K562 (cell line): ENCODE measurements at regions not wholly inside any gene's neighbourhood (a gene's known extent, or its start where the extent isn't known, plus 50 kb on each side); places are given as distances from the start of the nearest gene placed in this dataset.

ENCODE experiments used
- ATAC-seq: fragments of 200-7000 bp; cut with Tn5 transposase; 3 replicates; pipeline ENCODE4 v1.9.1; 2020; ENCODE audit warnings: moderate library complexity
- BruUV-seq: library from RNA; stranded (reverse); fragments of 400-500 nt; replicated peaks from 2 replicates; lab custom pipeline; 2021; lab: Mats Ljungman, UMichigan
- CTCF ChIA-PET: fragments of 300-600 bp; formaldehyde crosslinking; extraction: SDS; loops from one replicate; lab custom pipeline; 2021; ENCODE audit warnings: low intra/inter-chr PET ratio; lab: Yijun Ruan, JAX
- POLR2A ChIA-PET: fragments of 300-600, 350-650 bp; sonication (Branson Sonifier 250); formaldehyde crosslinking; extraction: SDS; loops from one replicate; lab custom pipeline; 2021; ENCODE audit warnings: antibody characterized with exemption, inconsistent platforms; lab: Yijun Ruan, JAX
- DNase-seq, 4 experiments: peaks; one replicate each; pipeline versions ENCODE4 v3.0.0 to v3.0.0-alpha.2; 2011 to 2018; ENCODE audit warnings: low spot score in 3 of 4, mixed read lengths in 3 of 4; ENCODE audit errors: extremely low read depth in 1 of 4
- FAIRE-seq: peaks from 2 replicates; lab custom pipeline; 2011; peaks lifted over from hg19 to GRCh38; lab: Jason Lieb, UNC
- H2AFZ ChIP-seq: 2 replicates; pipeline ENCODE4 v1.6.0; 2011; ENCODE audit warnings: low read depth, low read length, control low read depth, inconsistent platforms
- H3K27ac ChIP-seq: fragments of 200-600 bp; 3 replicates; pipeline ENCODE4 v1.8.0; 2011; ENCODE audit warnings: low read depth, mild to moderate bottlenecking, control low read depth, inconsistent platforms, low read length, moderate library complexity, mixed read lengths; ENCODE audit errors: extremely low read depth
- H3K27me3 ChIP-seq, 2 experiments: fragments of 300-600 bp in 1 of 2; 2 replicates in 1 of 2; 3 replicates in 1 of 2; pipeline versions ENCODE4 v1.6.0 to v1.8.0; 2011; ENCODE audit warnings: inconsistent platforms in 2 of 2, low read length in 2 of 2, mild to moderate bottlenecking in 1 of 2, mixed read lengths in 1 of 2, moderate library complexity in 1 of 2; ENCODE audit not compliant: control insufficient read depth in 2 of 2, insufficient read depth in 2 of 2
- H3K36me3 ChIP-seq: fragments of 300-600 bp; 3 replicates; pipeline ENCODE4 v1.8.0; 2011; ENCODE audit warnings: mild to moderate bottlenecking, low read length, inconsistent platforms; ENCODE audit not compliant: control insufficient read depth, insufficient read depth
- H3K4me1 ChIP-seq, 2 experiments: fragments of 200-600 bp in 1 of 2; replicated peaks in 1 of 2; 2 replicates in 1 of 2; 3 replicates in 1 of 2; pipeline versions ENCODE4 v1.5.1 to v1.8.0; 2011; ENCODE audit warnings: inconsistent platforms in 2 of 2, low read length in 2 of 2, mild to moderate bottlenecking in 1 of 2, mixed read lengths in 1 of 2, moderate library complexity in 1 of 2; ENCODE audit not compliant: control insufficient read depth in 2 of 2, insufficient read depth in 2 of 2
- H3K4me2 ChIP-seq: 2 replicates; pipeline ENCODE4 v1.6.1; 2011; ENCODE audit warnings: low read length, control low read depth, inconsistent platforms, mixed read lengths; ENCODE audit not compliant: insufficient read depth
- H3K4me3 ChIP-seq: fragments of 200-600 bp; sonication (generic), shearing (Covaris generic); 2 replicates; pipeline ENCODE4 v1.5.1; 2016; ENCODE audit warnings: control low read depth, inconsistent platforms
- H3K79me2 ChIP-seq: fragments of 200-600 bp; 3 replicates; pipeline ENCODE4 v1.8.0; 2011; ENCODE audit warnings: low read length, inconsistent platforms; ENCODE audit not compliant: control insufficient read depth, insufficient read depth
- H3K9ac ChIP-seq, 2 experiments: 2 replicates each; pipeline versions ENCODE4 v1.6.0 to v1.6.1; 2011; ENCODE audit warnings: low read depth in 2 of 2, low read length in 2 of 2, control low read depth in 1 of 2, inconsistent platforms in 1 of 2, mild to moderate bottlenecking in 1 of 2, mixed read lengths in 1 of 2; ENCODE audit not compliant: insufficient read depth in 1 of 2
- H3K9me1 ChIP-seq: one replicate; pipeline ENCODE4 v1.6.0; 2011; ENCODE audit warnings: inconsistent platforms, mild to moderate bottlenecking, low read length, moderate library complexity; ENCODE audit not compliant: control insufficient read depth, insufficient read depth
- H3K9me3 ChIP-seq: replicated peaks from 2 replicates; pipeline ENCODE4 v1.5.1; 2011; ENCODE audit warnings: low read depth, low read length, inconsistent platforms; ENCODE audit not compliant: control insufficient read depth, insufficient read depth
- H4K20me1 ChIP-seq: replicated peaks from 2 replicates; pipeline ENCODE4 v1.6.1; 2011; ENCODE audit warnings: low read length, inconsistent platforms, mixed read lengths; ENCODE audit not compliant: control insufficient read depth, insufficient read depth
- BMI1 ChIP-seq: fragments of 150-350 bp; IDR thresholded peaks from 2 replicates; pipeline ENCODE4 v1.6.1; 2014; ENCODE audit warnings: low read length
- SMARCA5 ChIP-seq: fragments of 450-650 bp; IDR thresholded peaks from 2 replicates; pipeline ENCODE4 v1.6.1; 2016
- TSC22D4 ChIP-seq: fragments of 450-650 bp; IDR thresholded peaks from 2 replicates; pipeline ENCODE4 v1.6.1; 2016; ENCODE audit warnings: missing genetic modification characterization, missing biosample characterization, control low read depth
- XRCC3 ChIP-seq: fragments of 450-650 bp; IDR thresholded peaks from 2 replicates; pipeline ENCODE4 v1.6.1; 2017; ENCODE audit warnings: mild to moderate bottlenecking, moderate library complexity
- ZNF76 ChIP-seq: fragments of 250-450 bp; sonication (Bioruptor Pico); IDR thresholded peaks from 2 replicates; pipeline ENCODE4 v1.4.0; 2020; ENCODE audit warnings: mild to moderate bottlenecking, moderate library complexity, borderline replicate concordance
- WGBS: fragments of 100-300 bp; shearing (Covaris generic); methylation state at CpG from one replicate; pipeline ENCODE4 v1.1.6; 2016; ENCODE audit warnings: low coverage, mixed read lengths; ENCODE audit not compliant: insufficient coverage; ENCODE audit errors: missing lambda C conversion rate; 5-methylcytosine and 5-hydroxymethylcytosine counted together
- in situ Hi-C: fragments of 300-500 bp; cut with MboI; formaldehyde crosslinking; loops from 4 replicates; pipeline ENCODE4 v1.15.0; 2018; ENCODE audit warnings: inconsistent platforms, mixed read lengths
- intact Hi-C: fragments of 100-400 bp; cut with micrococcal nuclease; formaldehyde crosslinking; loops from 2 replicates; pipeline ENCODE4 v1.14.2; 2022
- TF ChIP-seq, protein P1 (sequence below): sonication (generic); formaldehyde crosslinking; IDR thresholded peaks from 2 replicates; pipeline ENCODE4 v1.8.0; 2022; ENCODE audit warnings: mild to moderate bottlenecking, missing genetic modification reagents, borderline replicate concordance

DNA sequence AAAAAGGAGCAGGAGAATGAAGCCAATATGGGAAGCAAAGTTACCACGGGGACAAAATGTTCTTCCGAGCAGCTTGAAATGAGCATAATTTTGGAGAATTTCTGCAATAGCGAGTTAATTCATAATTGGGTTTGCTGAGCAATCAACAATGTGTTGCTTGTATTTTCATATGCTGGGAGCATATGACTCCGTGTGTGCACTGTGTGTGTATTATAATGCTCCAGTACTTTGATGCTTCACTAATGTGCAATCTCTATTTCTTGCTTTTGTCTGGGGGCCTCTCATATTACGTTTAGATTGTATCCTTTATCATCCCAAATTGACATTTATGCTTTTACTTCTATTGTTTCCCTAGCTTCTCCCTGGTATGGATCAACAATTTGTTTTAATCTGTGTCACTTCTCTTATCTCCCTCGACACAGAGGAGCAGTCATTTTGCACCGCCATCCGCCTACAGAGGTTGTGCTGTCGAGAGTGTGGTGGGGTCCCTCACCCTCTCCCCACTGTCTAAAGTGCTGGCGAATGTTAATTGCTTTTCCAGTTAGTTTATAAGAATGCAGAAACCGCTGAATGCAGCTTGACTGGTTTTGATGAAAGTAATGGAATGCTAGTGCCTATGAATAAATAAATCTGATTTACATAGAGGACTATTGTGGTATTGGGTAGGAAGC is 372.5 kb upstream of the WWC1 start:
- Histone ChIP-seq H2AFZ (no peak overlapping the region), H3K9ac (no peak overlapping the region), H4K20me1 (no peaks in the 10 kb centered on the region), H3K79me2 (no peaks in the 10 kb centered on the region), H3K4me3 (no peak overlapping the region), H3K36me3 (no peaks in the 10 kb centered on the region), H3K9me1 (no peaks in the 10 kb centered on the region), H3K27ac (no peak overlapping the region), H3K9me3 (no peaks in the 10 kb centered on the region), H3K4me2 (no peak overlapping the region), H3K27me3 (no peaks in the 10 kb centered on the region)
- DNase-seq, result no peak
- no peak for FAIRE-seq
- in situ Hi-C loops, result no loop called here
- WGBS, result 0% methylated on average over 11 of the region's 11 CpGs
- BruUV-seq, result no TSS peak
- ChIA-PET POLR2A (interaction anchor here (1.0 kb wide), 1 partner anchor 32 kb away, joined by 3 read pairs; no protein-coding TSS in a partner anchor), CTCF (no interaction called here)
- intact Hi-C loops, result no loop called here
- no peak for ATAC-seq
- TF ChIP-seq ZNF76 (CRISPR knock-in tag) (no peak), SMARCA5 (no peak), TSC22D4 (tag) (no peak), BMI1 (no peak), XRCC3 (no peak)
- TF ChIP-seq, protein P1, sequence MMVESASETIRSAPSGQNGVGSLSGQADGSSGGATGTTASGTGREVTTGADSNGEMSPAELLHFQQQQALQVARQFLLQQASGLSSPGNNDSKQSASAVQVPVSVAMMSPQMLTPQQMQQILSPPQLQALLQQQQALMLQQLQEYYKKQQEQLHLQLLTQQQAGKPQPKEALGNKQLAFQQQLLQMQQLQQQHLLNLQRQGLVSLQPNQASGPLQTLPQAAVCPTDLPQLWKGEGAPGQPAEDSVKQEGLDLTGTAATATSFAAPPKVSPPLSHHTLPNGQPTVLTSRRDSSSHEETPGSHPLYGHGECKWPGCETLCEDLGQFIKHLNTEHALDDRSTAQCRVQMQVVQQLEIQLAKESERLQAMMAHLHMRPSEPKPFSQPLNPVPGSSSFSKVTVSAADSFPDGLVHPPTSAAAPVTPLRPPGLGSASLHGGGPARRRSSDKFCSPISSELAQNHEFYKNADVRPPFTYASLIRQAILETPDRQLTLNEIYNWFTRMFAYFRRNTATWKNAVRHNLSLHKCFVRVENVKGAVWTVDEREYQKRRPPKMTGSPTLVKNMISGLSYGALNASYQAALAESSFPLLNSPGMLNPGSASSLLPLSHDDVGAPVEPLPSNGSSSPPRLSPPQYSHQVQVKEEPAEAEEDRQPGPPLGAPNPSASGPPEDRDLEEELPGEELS (CRISPR knock-in tag), result no peak
- TF ChIP-seq, all 486 proteins: peak for 0
- H3K4me1 ChIP-seq, result no peaks in the 10 kb centered on the region
